IMR-90 (cell line): ENCODE measurements at regions not wholly inside any gene's neighbourhood (a gene's known extent, or its start where the extent isn't known, plus 50 kb on each side); places are given as distances from the start of the nearest gene placed in this dataset.

Experiments
- ATAC-seq: fragments of 200-7000 bp; cut with Tn5 transposase; 2 replicates; pipeline ENCODE4 v1.9.1; 2020; ENCODE audit warnings: low read depth, mild to moderate bottlenecking, moderate library complexity
- BruUV-seq: library from RNA; stranded (reverse); fragments of 400-500 nt; replicated peaks from 2 replicates; lab custom pipeline; 2021; lab: Mats Ljungman, UMichigan
- CTCF ChIA-PET: fragments of 300-600 bp; formaldehyde crosslinking; extraction: SDS; loops from one replicate; lab custom pipeline; 2021; ENCODE audit warnings: antibody characterized with exemption; lab: Yijun Ruan, JAX
- POLR2A ChIA-PET: fragments of 300-600 bp; sonication (Branson Sonifier 250); formaldehyde crosslinking; loops from one replicate; lab custom pipeline; 2022; ENCODE audit warnings: antibody characterized with exemption; ENCODE audit not compliant: unreplicated experiment; lab: Charles Lee
- DNase-seq: peaks from one replicate; pipeline ENCODE4 v3.0.0; 2013
- H2AFZ ChIP-seq: replicated peaks from 2 replicates; pipeline ENCODE3; 2013; ENCODE audit warnings: low read length, mild to moderate bottlenecking; ENCODE audit not compliant: poor library complexity
- H2AK5ac ChIP-seq: 2 replicates; pipeline ENCODE4 v1.6.1; 2013; ENCODE audit warnings: low read depth, low read length, inconsistent platforms
- H2AK9ac ChIP-seq: replicated peaks from 2 replicates; pipeline ENCODE3; 2013; ENCODE audit warnings: mild to moderate bottlenecking, low read depth, low read length, moderate library complexity; ENCODE audit not compliant: poor library complexity
- H2BK120ac ChIP-seq: 2 replicates; pipeline ENCODE4 v1.6.1; 2013; ENCODE audit warnings: low read depth, low read length, inconsistent platforms
- H2BK15ac ChIP-seq: 3 replicates; pipeline ENCODE4 v1.6.1; 2013; ENCODE audit warnings: low read depth, low read length, inconsistent platforms
- H2BK20ac ChIP-seq: 2 replicates; pipeline ENCODE4 v1.6.1; 2013; ENCODE audit warnings: low read depth, mild to moderate bottlenecking, inconsistent platforms, low read length, moderate library complexity
- H2BK5ac ChIP-seq: 2 replicates; pipeline ENCODE4 v1.6.1; 2013; ENCODE audit warnings: mild to moderate bottlenecking, low read depth, low read length, inconsistent platforms; ENCODE audit not compliant: poor library complexity, severe bottlenecking
- H3K14ac ChIP-seq: replicated peaks from 2 replicates; pipeline ENCODE4 v1.6.1; 2013; ENCODE audit warnings: low read depth, low read length, inconsistent platforms
- H3K18ac ChIP-seq: 2 replicates; pipeline ENCODE4 v1.6.1; 2013; ENCODE audit warnings: low read depth, low read length, control low read depth
- H3K23ac ChIP-seq: 2 replicates; pipeline ENCODE4 v1.6.1; 2013; ENCODE audit warnings: low read depth, low read length, inconsistent platforms
- H3K27ac ChIP-seq: 2 replicates; pipeline ENCODE4 v1.5.1; 2013; ENCODE audit warnings: mild to moderate bottlenecking, control low read depth, low read length; ENCODE audit not compliant: insufficient read depth
- H3K27me3 ChIP-seq: 2 replicates; pipeline ENCODE4 v1.6.1; 2013; ENCODE audit warnings: low read length; ENCODE audit not compliant: control insufficient read depth, insufficient read depth
- H3K36me3 ChIP-seq: 2 replicates; pipeline ENCODE4 v1.6.1; 2013; ENCODE audit warnings: low read length, mixed read lengths; ENCODE audit not compliant: control insufficient read depth, insufficient read depth
- H3K4ac ChIP-seq: 2 replicates; pipeline ENCODE4 v1.6.1; 2013; ENCODE audit warnings: low read depth, low read length, inconsistent platforms
- H3K4me1 ChIP-seq: 2 replicates; pipeline ENCODE4 v1.6.1; 2013; ENCODE audit warnings: low read length, mixed read lengths; ENCODE audit not compliant: control insufficient read depth, insufficient read depth
- H3K4me2 ChIP-seq: 2 replicates; pipeline ENCODE4 v1.6.1; 2013; ENCODE audit warnings: low read depth, mild to moderate bottlenecking, control low read depth, low read length, moderate library complexity
- H3K4me3 ChIP-seq: 2 replicates; pipeline ENCODE4 v1.5.1; 2013; ENCODE audit warnings: low read depth, mild to moderate bottlenecking, control low read depth, low read length, moderate library complexity; ENCODE audit not compliant: insufficient read depth
- H3K56ac ChIP-seq: 2 replicates; pipeline ENCODE4 v1.6.1; 2013; ENCODE audit warnings: low read length, inconsistent platforms; ENCODE audit not compliant: insufficient read depth; ENCODE audit errors: extremely low read depth
- H3K79me1 ChIP-seq, 2 experiments: 2 replicates each; pipeline ENCODE4 v1.6.1; 2013; ENCODE audit warnings: low read length in 2 of 2, inconsistent platforms in 1 of 2, low read depth in 1 of 2
- H3K9ac ChIP-seq: 2 replicates; pipeline ENCODE4 v1.6.1; 2013; ENCODE audit warnings: low read depth, low read length, control low read depth
- H3K9me1 ChIP-seq: 2 replicates; pipeline ENCODE4 v1.6.1; 2013; ENCODE audit warnings: low read length, inconsistent platforms; ENCODE audit not compliant: insufficient read depth
- H3K9me3 ChIP-seq: 2 replicates; pipeline ENCODE4 v1.6.1; 2013; ENCODE audit warnings: low read length; ENCODE audit not compliant: control insufficient read depth, insufficient read depth
- H4K20me1 ChIP-seq: 2 replicates; pipeline ENCODE4 v1.6.1; 2013; ENCODE audit warnings: low read length, inconsistent platforms; ENCODE audit not compliant: insufficient read depth
- H4K5ac ChIP-seq: 2 replicates; pipeline ENCODE4 v1.6.1; 2013; ENCODE audit warnings: mild to moderate bottlenecking, low read depth, low read length, control low read depth
- H4K8ac ChIP-seq, 2 experiments: 2 replicates each; pipeline ENCODE4 v1.6.1; 2013; ENCODE audit warnings: low read depth in 2 of 2, low read length in 2 of 2, control low read depth in 1 of 2, inconsistent platforms in 1 of 2
- H4K91ac ChIP-seq: 2 replicates; pipeline ENCODE4 v1.6.1; 2013; ENCODE audit warnings: low read depth, low read length, inconsistent platforms; ENCODE audit not compliant: insufficient read depth
- NFE2L2 ChIP-seq: fragments of 150-350 bp; IDR thresholded peaks from 2 replicates; pipeline ENCODE4 v1.6.1; 2016; ENCODE audit warnings: low read depth, mild to moderate bottlenecking, low read length
- RAD21 ChIP-seq: IDR thresholded peaks from 2 replicates; pipeline ENCODE4 v1.6.1; 2012; ENCODE audit warnings: low read length, improper control_type of control experiment
- SMC3 ChIP-seq: fragments of 150-350 bp; IDR thresholded peaks from 2 replicates; pipeline ENCODE4 v1.6.1; 2016; ENCODE audit warnings: low read depth, mild to moderate bottlenecking, antibody characterized with exemption, low read length, moderate library complexity
- WGBS, 2 experiments: methylation state at CpG; one replicate each; pipeline versions ENCODE4 v1.1.5 to v1.1.7; 2013; ENCODE audit warnings: missing lambda C conversion rate in 2 of 2; ENCODE audit not compliant: insufficient read length in 1 of 2; ENCODE audit errors: extremely low coverage in 2 of 2; 5-methylcytosine and 5-hydroxymethylcytosine counted together
- dilution Hi-C: fragments of 300-500 bp; cut with HindIII; formaldehyde crosslinking; loops from one replicate; pipeline ENCODE4 v1.14.3; 2018; ENCODE audit warnings: low sequenced_read_pairs; ENCODE audit not compliant: unreplicated experiment
- in situ Hi-C: fragments of 300-500 bp; cut with MboI; formaldehyde crosslinking; loops from 3 replicates; pipeline ENCODE4 v1.14.3; 2019; ENCODE audit warnings: low sequenced_read_pairs, inconsistent platforms, mixed read lengths
- intact Hi-C: fragments of 100-400 bp; cut with micrococcal nuclease; formaldehyde crosslinking; loops from 2 replicates; pipeline ENCODE4 v1.10.0; 2022
- TF ChIP-seq, protein P1 (sequence below): fragments of 150-350 bp; IDR thresholded peaks from 2 replicates; pipeline ENCODE4 v1.6.1; 2016; ENCODE audit warnings: low read depth, mild to moderate bottlenecking, low read length, moderate library complexity, borderline replicate concordance

DNA sequence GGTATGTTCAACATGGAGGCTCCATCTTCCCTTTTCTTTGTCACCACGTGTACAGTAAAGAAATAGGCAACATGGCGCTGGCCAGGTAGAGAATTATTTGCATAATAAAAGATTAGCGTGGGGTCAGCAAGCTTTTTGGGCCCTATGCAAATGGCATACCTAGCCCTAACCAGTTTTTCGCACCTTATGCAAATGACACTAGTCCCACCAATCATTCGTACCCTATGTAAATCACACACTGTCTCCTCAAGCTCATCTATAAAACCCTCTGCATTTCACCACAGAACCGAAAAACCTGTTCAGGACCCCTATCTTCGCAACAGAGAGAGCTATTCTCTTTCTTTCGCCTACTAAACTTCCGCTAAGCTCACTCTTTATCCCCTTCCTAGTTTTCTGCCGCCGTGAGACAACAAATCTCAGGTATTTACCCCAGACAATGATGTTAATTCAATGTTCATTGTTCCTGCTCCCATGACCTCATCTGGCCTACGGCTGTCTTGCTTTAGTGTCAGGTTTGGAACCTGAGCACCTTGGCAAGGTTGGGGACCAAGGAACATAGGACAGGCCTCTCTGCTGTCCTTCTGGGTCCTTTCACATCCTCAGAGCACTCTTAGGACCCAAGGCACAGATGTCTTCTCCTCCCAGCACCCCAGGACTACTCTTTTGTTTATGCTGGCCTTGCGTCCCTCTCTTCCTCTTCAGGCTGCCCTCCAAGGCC is 180.7 kb upstream of the RAI14 start:
- in situ Hi-C loops (loop anchor here (5.0 to 10.0 kb wide), 2 partner anchors 417 to 529 kb away; no protein-coding TSS in a partner anchor), dilution Hi-C loops (no loop called here), intact Hi-C loops (loop anchor here (2.0 to 10.0 kb wide), 2 partner anchors 527 to 1449 kb away; no protein-coding TSS in a partner anchor)
- H3K27ac ChIP-seq = no peak overlapping the region
- H3K56ac ChIP-seq = no peak overlapping the region
- H2BK20ac ChIP-seq = no peak overlapping the region
- no peak overlapping the region for H3K4ac ChIP-seq
- no peak overlapping the region for H3K14ac ChIP-seq
- no peak overlapping the region for H2AK5ac ChIP-seq
- H3K9me3 ChIP-seq = no peaks in the 10 kb centered on the region
- ATAC-seq (no peak), DNase-seq (no peak)
- ChIA-PET CTCF (interaction anchor here (1.0 to 2.1 kb wide), 3 partner anchors 22 to 425 kb away, joined by 3 to 8 read pairs (median 3); no protein-coding TSS in a partner anchor), POLR2A (no interaction called here)
- H4K91ac ChIP-seq = no peak overlapping the region
- no peak overlapping the region for H2BK5ac ChIP-seq
- H3K4me3 ChIP-seq = no peak overlapping the region
- H2BK120ac ChIP-seq = no peak overlapping the region
- no peak overlapping the region for H2BK15ac ChIP-seq
- BruUV-seq = no TSS peak
- no peak overlapping the region for H4K5ac ChIP-seq
- H4K20me1 ChIP-seq = no peaks in the 10 kb centered on the region
- H2AK9ac ChIP-seq = peak overlapping the region; percentile 5
- 0 out of 2 replicates have a peak, but pooled peaks cover 3% of the 10 kb centered on the region for H3K9me1 ChIP-seq
- no peaks in the 10 kb centered on the region for H3K36me3 ChIP-seq
- no peak overlapping the region for H3K23ac ChIP-seq
- H3K4me1 ChIP-seq = no peaks in the 10 kb centered on the region
- H3K27me3 ChIP-seq = peaks cover 15% of the 10 kb centered on the region
- no peak overlapping the region for H2AFZ ChIP-seq
- no peaks in the 10 kb centered on the region for H3K79me1 ChIP-seq
- 88% methylated on average over 4 of the region's 13 CpGs; no CpG with 5 or more reads in 1 of the 2 experiments for WGBS, 2 experiments
- H3K9ac ChIP-seq = no peak overlapping the region
- H3K4me2 ChIP-seq = no peak overlapping the region
- no peak overlapping the region for H3K18ac ChIP-seq
- no peak overlapping the region for H4K8ac ChIP-seq
- TF ChIP-seq RAD21 (no peak), NFE2L2 (no peak), SMC3 (no peak)
- TF ChIP-seq, protein P1, sequence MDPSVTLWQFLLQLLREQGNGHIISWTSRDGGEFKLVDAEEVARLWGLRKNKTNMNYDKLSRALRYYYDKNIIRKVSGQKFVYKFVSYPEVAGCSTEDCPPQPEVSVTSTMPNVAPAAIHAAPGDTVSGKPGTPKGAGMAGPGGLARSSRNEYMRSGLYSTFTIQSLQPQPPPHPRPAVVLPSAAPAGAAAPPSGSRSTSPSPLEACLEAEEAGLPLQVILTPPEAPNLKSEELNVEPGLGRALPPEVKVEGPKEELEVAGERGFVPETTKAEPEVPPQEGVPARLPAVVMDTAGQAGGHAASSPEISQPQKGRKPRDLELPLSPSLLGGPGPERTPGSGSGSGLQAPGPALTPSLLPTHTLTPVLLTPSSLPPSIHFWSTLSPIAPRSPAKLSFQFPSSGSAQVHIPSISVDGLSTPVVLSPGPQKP = no peak
